ENCODE measurements at regions not wholly inside any gene's neighbourhood (a gene's known extent, or its start where the extent isn't known, plus 50 kb on each side); places are given as distances from the start of the nearest gene placed in this dataset.
"Not testable (repeated sequence)": the region's sequence is repeated elsewhere in the genome, so short reads cannot be mapped to it uniquely, and the experiment has no call there.

GRCh38 chr1:244303610-244303969 is 148.1 kb downstream of the ADSS2 start:
- no peak for TF ChIP-seq CTCF (IDR thresholded peaks at IDR 0.05; ENCODE audit: control insufficient read depth, insufficient read depth, low read depth, low read length, missing control alignments)
- no peak overlapping the region for H3K4me3 ChIP-seq (ENCODE audit: control insufficient read depth, low read depth, low read length)
- no peak for DNase-seq (ENCODE audit: low read depth)

GRCh38 chr1:244304156-244304555 is 147.6 kb downstream of the ADSS2 start:
- no peak for TF ChIP-seq CTCF (IDR thresholded peaks at IDR 0.05; ENCODE audit: control insufficient read depth, insufficient read depth, low read depth, low read length, missing control alignments)
- no peak for DNase-seq (ENCODE audit: low read depth)
- no peak overlapping the region for H3K4me3 ChIP-seq (ENCODE audit: control insufficient read depth, low read depth, low read length)

- TF ChIP-seq CTCF (IDR thresholded peaks at IDR 0.05; ENCODE audit: control insufficient read depth, insufficient read depth, low read depth, low read length, missing control alignments), result no peak
- no peak overlapping the region for H3K4me3 ChIP-seq (ENCODE audit: control insufficient read depth, low read depth, low read length)
- DNase-seq (ENCODE audit: low read depth), result no peak
Observed at GRCh38 chr1:244304656-244305055, 147.1 kb downstream of the ADSS2 start.

GRCh38 chr1:244305776-244306341 is 145.8 kb downstream of the ADSS2 start:
- TF ChIP-seq CTCF (IDR thresholded peaks at IDR 0.05; ENCODE audit: control insufficient read depth, insufficient read depth, low read depth, low read length, missing control alignments), result no peak
- H3K4me3 ChIP-seq (ENCODE audit: control insufficient read depth, low read depth, low read length), result no peak overlapping the region
- DNase-seq (ENCODE audit: low read depth), result no peak

- no peak for DNase-seq (ENCODE audit: low read depth)
- H3K4me3 ChIP-seq (ENCODE audit: control insufficient read depth, low read depth, low read length), result no peak overlapping the region
- no peak for TF ChIP-seq CTCF (IDR thresholded peaks at IDR 0.05; ENCODE audit: control insufficient read depth, insufficient read depth, low read depth, low read length, missing control alignments)
Observed at GRCh38 chr1:244306544-244306943, 145.2 kb downstream of the ADSS2 start.

- not testable (repeated sequence) for H3K4me3 ChIP-seq (ENCODE audit: control insufficient read depth, low read depth, low read length); DNase-seq (ENCODE audit: low read depth)
Observed at GRCh38 chr1:244309191-244309590, 142.5 kb downstream of the ADSS2 start.

GRCh38 chr1:244311784-244312532 is 139.8 kb downstream of the ADSS2 start:
- no peak for DNase-seq (ENCODE audit: low read depth)
- no peak for TF ChIP-seq CTCF (IDR thresholded peaks at IDR 0.05; ENCODE audit: control insufficient read depth, insufficient read depth, low read depth, low read length, missing control alignments)
- H3K4me3 ChIP-seq (ENCODE audit: control insufficient read depth, low read depth, low read length), result no peak overlapping the region
